ENCODE measurements at regions not wholly inside any gene's neighbourhood (a gene's known extent, or its start where the extent isn't known, plus 50 kb on each side); places are given as distances from the start of the nearest gene placed in this dataset.

DNA sequence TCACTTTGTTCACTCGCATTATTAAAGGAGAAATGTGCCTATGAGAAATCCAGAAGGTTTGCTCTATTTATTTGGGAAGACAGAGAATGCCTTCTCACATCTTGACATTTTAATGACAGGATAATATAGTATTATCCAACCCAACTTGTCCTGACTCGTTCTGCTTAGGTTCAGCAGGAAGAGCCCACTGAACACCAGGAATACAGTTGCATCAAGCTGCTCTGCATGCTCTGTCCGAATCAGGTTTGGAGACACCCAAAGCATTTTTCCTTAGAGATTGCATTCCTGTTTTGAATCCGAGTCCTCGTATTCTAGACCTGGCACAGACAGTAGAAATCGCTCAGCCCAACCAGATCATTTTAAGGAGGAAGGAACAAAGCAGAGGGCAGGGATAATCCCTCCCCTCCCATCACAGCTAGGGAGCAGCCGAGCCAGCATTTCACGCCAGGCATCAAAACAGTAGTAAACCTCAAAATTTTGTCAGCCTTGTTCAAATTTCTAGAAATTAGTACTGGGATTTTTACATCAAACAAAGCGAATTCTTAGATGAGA lies 837.4 kb upstream of the ID2 start:
- no peak overlapping the region for H3K4me3 ChIP-seq (ENCODE audit: low read depth, low read length)
- no peaks in the 10 kb centered on the region for H3K36me3 ChIP-seq (ENCODE audit: insufficient read depth)
- no peak overlapping the region for H3K27ac ChIP-seq (ENCODE audit: low read depth)
- 41% methylated on average over 9 of the region's 9 CpGs for WGBS
- DNase-seq (ENCODE audit: extremely low spot score), result no peak
- H3K4me1 ChIP-seq (ENCODE audit: insufficient read depth), result no peaks in the 10 kb centered on the region

- H3K4me3 ChIP-seq (ENCODE audit: low read depth, low read length), result no peak overlapping the region
- no peak for DNase-seq (ENCODE audit: extremely low spot score)
These were observed 836.5 kb upstream of the ID2 start for GRCh38 chr2:7845332-7845731.

GRCh38 chr2:7846607-7847006 lies 835.2 kb upstream of the ID2 start:
- H3K4me3 ChIP-seq (ENCODE audit: low read depth, low read length), result no peak overlapping the region
- WGBS, result 98% methylated on average over 5 of the region's 5 CpGs

More at GRCh38 chr2:7845332-7845731, 836.5 kb upstream of the ID2 start:
- H3K27ac ChIP-seq (ENCODE audit: low read depth), result no peak overlapping the region
- H3K4me1 ChIP-seq (ENCODE audit: insufficient read depth), result no peaks in the 10 kb centered on the region
- 49% methylated on average over 2 of the region's 2 CpGs for WGBS
- no peaks in the 10 kb centered on the region for H3K36me3 ChIP-seq (ENCODE audit: insufficient read depth)

GRCh38 chr2:7847321-7847720 lies 834.5 kb upstream of the ID2 start:
- Histone ChIP-seq H3K36me3 (ENCODE audit: insufficient read depth) (no peaks in the 10 kb centered on the region), H3K4me1 (ENCODE audit: insufficient read depth) (no peaks in the 10 kb centered on the region), H3K4me3 (ENCODE audit: low read depth, low read length) (no peak overlapping the region), H3K27ac (ENCODE audit: low read depth) (no peak overlapping the region)
- 87% methylated on average over 4 of the region's 4 CpGs for WGBS
- no peak for DNase-seq (ENCODE audit: extremely low spot score)

More at GRCh38 chr2:7846607-7847006, 835.2 kb upstream of the ID2 start:
- no peak for DNase-seq (ENCODE audit: extremely low spot score)
- no peaks in the 10 kb centered on the region for H3K36me3 ChIP-seq (ENCODE audit: insufficient read depth)
- H3K27ac ChIP-seq (ENCODE audit: low read depth), result no peak overlapping the region
- no peaks in the 10 kb centered on the region for H3K4me1 ChIP-seq (ENCODE audit: insufficient read depth)

GRCh38 chr2:7849027-7849426 lies 832.8 kb upstream of the ID2 start:
- DNase-seq (ENCODE audit: extremely low spot score), result no peak
- Histone ChIP-seq H3K4me1 (ENCODE audit: insufficient read depth) (no peaks in the 10 kb centered on the region), H3K27ac (ENCODE audit: low read depth) (no peak overlapping the region), H3K4me3 (ENCODE audit: low read depth, low read length) (no peak overlapping the region), H3K36me3 (ENCODE audit: insufficient read depth) (no peaks in the 10 kb centered on the region)
- 99% methylated on average over 1 of the region's 1 CpG for WGBS

- no peak for DNase-seq (ENCODE audit: extremely low spot score)
These were observed 832.3 kb upstream of the ID2 start for GRCh38 chr2:7849531-7849930.

GRCh38 chr2:7852546-7852945 lies 829.3 kb upstream of the ID2 start:
- Histone ChIP-seq H3K27ac (ENCODE audit: low read depth) (no peak overlapping the region), H3K4me3 (ENCODE audit: low read depth, low read length) (no peak overlapping the region), H3K36me3 (ENCODE audit: insufficient read depth) (no peaks in the 10 kb centered on the region), H3K4me1 (ENCODE audit: insufficient read depth) (no peaks in the 10 kb centered on the region)
- no peak for DNase-seq (ENCODE audit: extremely low spot score)
- 48% methylated on average over 2 of the region's 2 CpGs for WGBS

More at GRCh38 chr2:7849531-7849930, 832.3 kb upstream of the ID2 start:
- H3K4me3 ChIP-seq (ENCODE audit: low read depth, low read length), result no peak overlapping the region
- no peaks in the 10 kb centered on the region for H3K4me1 ChIP-seq (ENCODE audit: insufficient read depth)
- no peaks in the 10 kb centered on the region for H3K36me3 ChIP-seq (ENCODE audit: insufficient read depth)
- no peak overlapping the region for H3K27ac ChIP-seq (ENCODE audit: low read depth)
- 77% methylated on average over 5 of the region's 5 CpGs for WGBS

DNA sequence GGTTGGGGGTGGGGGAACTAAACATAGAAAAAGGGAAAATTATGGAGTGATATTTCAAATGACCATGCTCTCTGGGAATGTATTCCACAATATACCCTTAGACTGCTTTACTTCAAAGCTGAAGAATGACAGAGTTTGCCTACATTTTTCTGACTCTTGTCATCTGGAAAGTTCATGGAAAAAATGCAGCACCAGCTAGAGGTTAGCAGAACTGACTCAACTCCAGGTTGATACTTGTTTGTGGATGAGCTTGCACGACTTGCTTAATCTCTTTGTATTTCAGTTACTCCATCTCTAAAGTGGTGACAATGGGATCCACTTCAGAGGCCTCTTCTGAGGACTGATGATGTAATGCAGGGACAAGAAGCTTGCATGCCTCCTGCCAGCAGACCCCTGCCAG lies 824.0 kb upstream of the ID2 start:
- no peaks in the 10 kb centered on the region for H3K36me3 ChIP-seq (ENCODE audit: insufficient read depth)
- 61% methylated on average over 1 of the region's 1 CpG for WGBS
- H3K4me1 ChIP-seq (ENCODE audit: insufficient read depth), result no peaks in the 10 kb centered on the region
- H3K4me3 ChIP-seq (ENCODE audit: low read depth, low read length), result no peak overlapping the region
- no peak for DNase-seq (ENCODE audit: extremely low spot score)
- H3K27ac ChIP-seq (ENCODE audit: low read depth), result no peak overlapping the region

DNA sequence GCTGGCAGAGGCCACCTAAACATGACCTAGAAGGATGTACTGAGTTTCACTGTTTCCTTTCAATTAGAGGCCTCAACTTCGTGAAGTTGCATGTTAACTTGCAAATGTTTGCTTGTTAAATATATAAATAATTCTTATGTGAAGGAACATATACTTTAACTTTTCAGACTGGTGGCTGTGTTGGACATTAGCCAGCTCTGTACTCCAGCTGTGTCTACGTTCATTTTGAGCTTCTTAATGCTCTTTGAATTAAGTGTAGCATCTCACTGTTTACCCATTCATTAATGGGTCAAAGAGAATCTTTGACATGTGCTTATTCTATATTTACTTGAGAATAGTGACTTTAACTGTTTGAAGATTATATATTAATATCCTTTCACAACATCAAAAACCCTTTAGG lies 823.2 kb upstream of the ID2 start:
- H3K4me3 ChIP-seq (ENCODE audit: low read depth, low read length), result no peak overlapping the region
- no peak for DNase-seq (ENCODE audit: extremely low spot score)
- H3K27ac ChIP-seq (ENCODE audit: low read depth), result no peak overlapping the region
- WGBS, result 62% methylated on average over 2 of the region's 2 CpGs
- H3K36me3 ChIP-seq (ENCODE audit: insufficient read depth), result no peaks in the 10 kb centered on the region
- H3K4me1 ChIP-seq (ENCODE audit: insufficient read depth), result no peaks in the 10 kb centered on the region

- H3K27ac ChIP-seq (ENCODE audit: low read depth), result no peak overlapping the region
- no peak overlapping the region for H3K4me3 ChIP-seq (ENCODE audit: low read depth, low read length)
- no peaks in the 10 kb centered on the region for H3K36me3 ChIP-seq (ENCODE audit: insufficient read depth)
- no peak for DNase-seq (ENCODE audit: extremely low spot score)
- 81% methylated on average over 2 of the region's 2 CpGs for WGBS
- H3K4me1 ChIP-seq (ENCODE audit: insufficient read depth), result no peaks in the 10 kb centered on the region
These were observed 821.2 kb upstream of the ID2 start for GRCh38 chr2:7860693-7861092.

DNA sequence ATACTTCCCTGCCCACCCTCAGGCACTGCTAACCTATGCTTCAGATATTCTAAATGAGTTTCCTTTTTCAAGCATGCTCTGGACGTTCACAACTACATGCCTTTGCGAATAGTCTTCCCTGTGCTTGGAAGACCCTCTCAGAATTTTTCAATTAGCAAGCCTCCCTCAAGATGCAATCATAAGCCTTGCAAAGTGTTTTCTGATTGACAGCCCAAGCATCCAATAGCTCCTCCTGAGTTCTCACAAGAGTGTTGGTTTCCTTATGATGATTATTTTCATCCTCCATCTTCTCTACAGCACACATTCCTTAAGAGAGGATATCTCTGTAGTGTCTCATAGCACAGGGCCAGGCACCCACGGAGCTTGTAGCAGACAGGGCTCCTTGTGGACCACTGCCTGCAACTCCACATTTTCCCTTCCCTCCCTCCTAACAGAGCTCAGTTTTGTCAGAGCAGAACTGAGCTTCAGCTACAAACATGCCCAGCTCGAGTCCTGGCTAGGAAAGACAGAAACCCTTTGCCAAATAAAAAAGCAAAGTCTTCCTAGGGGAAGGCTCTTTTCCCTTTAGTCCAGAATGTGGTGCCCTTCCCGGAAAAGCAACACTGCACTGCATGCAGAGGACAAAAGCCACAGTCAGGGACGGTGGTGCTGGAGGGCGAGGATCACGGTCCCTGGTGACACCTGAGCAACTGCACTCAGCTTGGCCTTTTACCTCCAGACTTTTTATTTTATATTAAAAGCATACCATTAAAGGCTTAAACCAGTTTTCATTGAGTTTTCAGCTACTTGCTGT lies 819.8 kb upstream of the ID2 start:
- 87% methylated on average over 8 of the region's 8 CpGs for WGBS
- H3K27ac ChIP-seq (ENCODE audit: low read depth), result no peak overlapping the region
- no peak overlapping the region for H3K4me3 ChIP-seq (ENCODE audit: low read depth, low read length)
- H3K36me3 ChIP-seq (ENCODE audit: insufficient read depth), result no peaks in the 10 kb centered on the region
- no peaks in the 10 kb centered on the region for H3K4me1 ChIP-seq (ENCODE audit: insufficient read depth)
- no peak for DNase-seq (ENCODE audit: extremely low spot score)

DNA sequence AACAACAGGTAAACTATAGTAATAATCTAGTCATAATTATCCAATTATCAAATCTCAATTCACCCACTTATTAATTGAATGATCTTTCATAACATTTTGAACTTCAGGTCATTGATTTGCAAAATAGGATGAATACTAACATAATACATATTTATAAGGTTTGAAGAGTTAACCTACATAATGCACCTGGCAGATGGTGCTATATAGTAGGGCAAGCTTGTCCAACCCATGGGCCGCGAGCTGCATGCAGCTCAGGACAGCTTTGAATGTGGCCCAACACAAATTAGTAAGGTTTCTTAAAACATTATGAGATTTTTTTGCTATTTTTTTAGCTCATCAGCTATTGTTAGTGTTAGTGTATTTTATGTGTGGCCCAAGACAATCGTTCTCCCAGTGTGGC lies 815.8 kb upstream of the ID2 start:
- no peaks in the 10 kb centered on the region for H3K4me1 ChIP-seq (ENCODE audit: insufficient read depth)
- DNase-seq (ENCODE audit: extremely low spot score), result no peak
- WGBS, result 96% methylated on average over 3 of the region's 3 CpGs
- H3K27ac ChIP-seq (ENCODE audit: low read depth), result no peak overlapping the region
- H3K4me3 ChIP-seq (ENCODE audit: low read depth, low read length), result no peak overlapping the region
- H3K36me3 ChIP-seq (ENCODE audit: insufficient read depth), result no peaks in the 10 kb centered on the region

- DNase-seq (ENCODE audit: extremely low spot score), result no peak
- no peak overlapping the region for H3K27ac ChIP-seq (ENCODE audit: low read depth)
- no peak overlapping the region for H3K4me3 ChIP-seq (ENCODE audit: low read depth, low read length)
- H3K36me3 ChIP-seq (ENCODE audit: insufficient read depth), result no peaks in the 10 kb centered on the region
- H3K4me1 ChIP-seq (ENCODE audit: insufficient read depth), result no peaks in the 10 kb centered on the region
- WGBS, result 85% methylated on average over 2 of the region's 2 CpGs
These were observed 815.0 kb upstream of the ID2 start for GRCh38 chr2:7866825-7867224.

- Histone ChIP-seq H3K4me1 (ENCODE audit: insufficient read depth) (no peaks in the 10 kb centered on the region), H3K4me3 (ENCODE audit: low read depth, low read length) (no peak overlapping the region), H3K27ac (ENCODE audit: low read depth) (no peak overlapping the region), H3K36me3 (ENCODE audit: insufficient read depth) (no peaks in the 10 kb centered on the region)
- DNase-seq (ENCODE audit: extremely low spot score), result no peak
- 81% methylated on average over 2 of the region's 2 CpGs for WGBS
These were observed 814.0 kb upstream of the ID2 start for GRCh38 chr2:7867867-7868266.
